RWPE1 (cell line): ENCODE measurements at regions not wholly inside any gene's neighbourhood (a gene's known extent, or its start where the extent isn't known, plus 50 kb on each side); places are given as distances from the start of the nearest gene placed in this dataset.

ENCODE experiments used
- CTCF ChIA-PET: fragments of 350-600 bp; sonication (Branson Sonifier 250); formaldehyde crosslinking; extraction: SDS; loops from one replicate; lab custom pipeline; 2021; lab: Yijun Ruan, JAX
- POLR2A ChIA-PET: fragments of 400-600 bp; formaldehyde crosslinking; extraction: SDS; loops from one replicate; lab custom pipeline; 2020; ENCODE audit warnings: antibody characterized with exemption; ENCODE audit not compliant: low non-redundant PET; lab: Yijun Ruan, JAX
- DNase-seq: peaks from one replicate; pipeline ENCODE4 v3.0.0; 2012; ENCODE audit warnings: low spot score
- H3K27ac ChIP-seq: fragments of 450-650 bp; 2 replicates; pipeline ENCODE4 v1.5.1; 2017
- TF ChIP-seq, protein P1 (sequence below): fragments of 450-650 bp; conservative IDR thresholded peaks from 2 replicates; pipeline ENCODE4 v1.5.1; 2017; ENCODE audit warnings: low read depth, mild to moderate bottlenecking

DNA sequence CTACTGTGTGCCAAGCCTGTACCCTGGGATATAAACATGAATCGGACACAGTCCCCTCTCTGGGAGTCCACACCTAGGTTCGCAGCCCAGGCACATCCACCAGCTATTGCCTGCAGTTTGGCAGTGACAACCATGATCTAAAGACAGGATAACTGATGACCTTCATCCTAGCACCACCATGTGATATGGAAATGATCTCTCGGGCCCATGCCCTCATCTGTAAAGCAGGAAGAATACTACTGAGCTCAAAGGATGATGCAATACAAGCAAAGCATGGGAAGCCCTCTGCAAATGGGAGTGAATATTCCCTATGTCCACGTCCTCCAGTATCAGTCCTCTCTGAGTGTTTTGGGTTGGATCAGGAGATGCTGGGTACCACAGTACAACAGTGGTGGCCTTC, 80.9 kb upstream of the MSX1 start:
- ChIA-PET POLR2A (no interaction called here), CTCF (interaction anchor here (0.7 kb wide), 1 partner anchor 213 kb away, joined by 4 read pairs; no protein-coding TSS in a partner anchor)
- no peak for DNase-seq
- no peak overlapping the region for H3K27ac ChIP-seq
- TF ChIP-seq, protein P1, sequence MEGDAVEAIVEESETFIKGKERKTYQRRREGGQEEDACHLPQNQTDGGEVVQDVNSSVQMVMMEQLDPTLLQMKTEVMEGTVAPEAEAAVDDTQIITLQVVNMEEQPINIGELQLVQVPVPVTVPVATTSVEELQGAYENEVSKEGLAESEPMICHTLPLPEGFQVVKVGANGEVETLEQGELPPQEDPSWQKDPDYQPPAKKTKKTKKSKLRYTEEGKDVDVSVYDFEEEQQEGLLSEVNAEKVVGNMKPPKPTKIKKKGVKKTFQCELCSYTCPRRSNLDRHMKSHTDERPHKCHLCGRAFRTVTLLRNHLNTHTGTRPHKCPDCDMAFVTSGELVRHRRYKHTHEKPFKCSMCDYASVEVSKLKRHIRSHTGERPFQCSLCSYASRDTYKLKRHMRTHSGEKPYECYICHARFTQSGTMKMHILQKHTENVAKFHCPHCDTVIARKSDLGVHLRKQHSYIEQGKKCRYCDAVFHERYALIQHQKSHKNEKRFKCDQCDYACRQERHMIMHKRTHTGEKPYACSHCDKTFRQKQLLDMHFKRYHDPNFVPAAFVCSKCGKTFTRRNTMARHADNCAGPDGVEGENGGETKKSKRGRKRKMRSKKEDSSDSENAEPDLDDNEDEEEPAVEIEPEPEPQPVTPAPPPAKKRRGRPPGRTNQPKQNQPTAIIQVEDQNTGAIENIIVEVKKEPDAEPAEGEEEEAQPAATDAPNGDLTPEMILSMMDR = no peak

DNA sequence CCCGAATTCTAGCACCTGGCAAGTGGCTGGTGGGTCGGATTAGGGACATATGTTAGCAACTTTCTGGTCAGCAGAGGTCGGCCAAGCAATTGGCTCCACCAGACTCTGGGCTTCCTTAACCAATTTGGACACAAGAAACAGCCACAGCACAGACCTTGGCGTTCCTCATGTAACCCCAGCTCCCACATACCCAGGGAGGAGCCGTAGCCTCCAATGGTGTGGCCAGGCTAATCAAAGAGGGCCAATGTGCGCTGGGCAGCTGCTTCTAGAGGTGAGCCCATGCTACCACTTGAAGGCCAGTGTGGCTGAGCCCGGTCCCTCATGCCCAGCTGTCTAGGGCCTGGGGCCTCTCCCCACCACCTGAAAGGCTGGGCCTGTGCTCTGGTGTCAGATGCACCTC, 82.5 kb upstream of the MSX1 start:
- POLR2A ChIA-PET = no interaction called here
- TF ChIP-seq, protein P1 = no peak
- CTCF ChIA-PET = interaction anchor here (0.6 kb wide), 1 partner anchor 135 kb away, joined by 3 read pairs; no protein-coding TSS in a partner anchor

DNA sequence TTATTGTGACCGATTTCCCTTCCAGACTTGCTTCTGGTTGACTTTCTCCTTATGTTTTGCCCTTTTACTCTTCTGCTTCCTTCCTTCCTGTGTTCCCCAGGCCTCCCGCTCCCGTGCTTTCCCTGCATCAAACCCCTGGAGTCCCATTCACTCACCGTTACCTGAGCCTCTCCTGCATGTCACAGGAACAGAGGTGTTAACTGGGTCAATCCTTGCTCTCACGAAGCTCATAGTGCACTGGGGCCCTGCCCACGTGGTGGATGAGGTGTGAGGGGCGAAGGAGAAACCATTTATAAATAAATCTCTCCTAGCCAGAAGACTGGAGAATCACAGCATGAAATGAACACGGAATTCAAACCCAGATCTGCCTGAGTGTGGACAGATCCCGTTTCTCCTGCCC, 83.1 kb upstream of the MSX1 start:
- CTCF ChIA-PET = no interaction called here

More for the DNA sequence above, 82.5 kb upstream of the MSX1 start:
- DNase-seq = no peak
- H3K27ac ChIP-seq = no peak overlapping the region

DNA sequence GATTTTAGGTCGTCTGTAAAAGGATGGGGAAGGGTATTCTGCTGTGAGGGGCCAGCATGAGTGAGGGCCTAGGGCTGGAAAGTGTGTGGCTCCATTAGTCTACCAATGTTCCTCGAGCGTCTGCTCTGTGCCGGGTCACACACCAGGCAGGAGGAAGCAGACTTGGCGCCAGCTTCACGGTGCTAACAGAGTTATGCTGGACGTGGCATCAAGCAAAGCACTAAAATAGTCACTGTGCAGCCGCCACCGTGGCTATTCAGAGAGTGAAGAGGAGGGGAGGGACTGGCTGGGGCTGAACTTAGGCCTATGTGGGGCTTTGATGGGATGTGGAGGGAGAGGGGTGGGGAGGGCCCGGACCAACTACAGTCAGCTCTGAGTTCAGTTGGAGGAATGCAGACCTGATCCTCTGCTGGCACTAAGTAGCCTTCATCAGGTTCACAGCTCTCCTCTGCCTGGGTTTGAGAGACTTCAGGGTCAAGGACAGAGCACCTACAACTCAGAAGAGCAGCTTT, 83.9 kb upstream of the MSX1 start:
- ChIA-PET POLR2A (no interaction called here), CTCF (no interaction called here)

More for the DNA sequence above, 83.1 kb upstream of the MSX1 start:
- DNase-seq = no peak
- POLR2A ChIA-PET = no interaction called here
- TF ChIP-seq, protein P1 = no peak
- H3K27ac ChIP-seq = no peak overlapping the region

DNA sequence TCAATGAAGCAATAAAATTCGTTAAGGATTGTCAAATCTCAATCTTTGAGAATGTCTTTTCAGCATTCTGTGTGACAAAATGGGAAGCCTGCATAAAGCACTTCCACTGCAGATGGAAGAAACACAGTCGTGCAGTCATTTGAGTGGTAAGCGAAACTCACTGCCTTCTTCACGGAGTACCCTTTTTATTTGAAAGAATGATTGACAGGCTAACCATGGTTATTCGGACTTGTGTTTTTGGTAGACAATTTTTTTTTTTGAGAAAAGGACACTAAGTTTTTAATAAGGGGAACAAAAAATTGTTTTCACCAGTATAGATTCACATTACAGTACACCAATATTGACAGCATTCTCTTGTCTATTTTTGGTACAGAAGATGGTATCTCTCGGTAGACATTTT, 86.9 kb upstream of the MSX1 start:
- ChIA-PET POLR2A (no interaction called here), CTCF (no interaction called here)
- TF ChIP-seq, protein P1 = no peak
- no peak for DNase-seq
- H3K27ac ChIP-seq = no peak overlapping the region

More for the DNA sequence above, 83.9 kb upstream of the MSX1 start:
- no peak for DNase-seq
- TF ChIP-seq, protein P1 = no peak
- no peak overlapping the region for H3K27ac ChIP-seq

DNA sequence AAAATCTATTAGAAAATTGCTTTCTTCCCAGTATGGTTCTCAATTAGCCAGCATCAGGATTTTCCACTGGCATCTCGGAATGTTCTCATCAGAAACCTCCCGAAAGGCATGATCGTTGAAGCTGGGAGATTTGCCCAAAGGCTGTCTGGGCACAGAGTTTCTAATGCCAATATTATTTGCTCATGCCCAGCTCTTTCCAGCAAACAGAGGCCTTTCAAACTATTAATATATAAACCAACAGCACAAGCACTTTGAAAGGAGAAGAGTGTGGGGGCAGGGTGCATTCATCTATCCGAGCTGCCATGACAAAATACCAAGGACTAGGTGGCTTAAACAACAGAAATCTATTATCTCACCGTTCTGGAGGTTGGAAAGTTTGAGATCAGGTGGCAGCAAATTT, 88.3 kb upstream of the MSX1 start:
- TF ChIP-seq, protein P1 = no peak
- ChIA-PET CTCF (no interaction called here), POLR2A (no interaction called here)
- DNase-seq = no peak
- no peak overlapping the region for H3K27ac ChIP-seq
